MM.1S (cell line): ENCODE measurements at regions not wholly inside any gene's neighbourhood (a gene's known extent, or its start where the extent isn't known, plus 50 kb on each side); places are given as distances from the start of the nearest gene placed in this dataset.
"Not testable (repeated sequence)": the region's sequence is repeated elsewhere in the genome, so short reads cannot be mapped to it uniquely, and the experiment has no call there.

Source experiments
- DNase-seq: peaks from one replicate; pipeline ENCODE4 v3.0.0-alpha.2; 2015
- H2AFZ ChIP-seq: fragments of 300-600 bp; sonication (generic); 2 replicates; pipeline ENCODE4 v1.6.0; 2016; ENCODE audit warnings: antibody characterized with exemption, low read length
- H3F3A ChIP-seq: fragments of 300-600 bp; sonication (generic); 2 replicates; pipeline ENCODE4 v1.6.1; 2016; ENCODE audit warnings: mild to moderate bottlenecking, antibody characterized with exemption, low read length, moderate library complexity, mixed read lengths; ENCODE audit not compliant: insufficient read depth
- H3K27ac ChIP-seq: fragments of 300-600 bp; sonication (generic); 2 replicates; pipeline ENCODE4 v1.5.1; 2016; ENCODE audit warnings: mild to moderate bottlenecking, low read length
- H3K27me3 ChIP-seq: fragments of 300-600 bp; sonication (generic); replicated peaks from 2 replicates; pipeline ENCODE4 v1.6.0; 2016; ENCODE audit warnings: low read length; ENCODE audit not compliant: insufficient read depth
- H3K36me3 ChIP-seq: fragments of 300-600 bp; sonication (generic); replicated peaks from 2 replicates; pipeline ENCODE4 v1.6.1; 2016; ENCODE audit warnings: mild to moderate bottlenecking, low read length, mixed read lengths; ENCODE audit not compliant: insufficient read depth
- H3K4me1 ChIP-seq: fragments of 300-600 bp; sonication (generic); 2 replicates; pipeline ENCODE4 v1.6.1; 2016; ENCODE audit warnings: low read length, mixed read lengths
- H3K4me2 ChIP-seq: fragments of 300-600 bp; sonication (generic); 2 replicates; pipeline ENCODE4 v1.6.0; 2016; ENCODE audit warnings: low read depth, low read length
- H3K4me3 ChIP-seq: fragments of 300-600 bp; sonication (generic); 2 replicates; pipeline ENCODE4 v1.5.1; 2016; ENCODE audit warnings: low read length, mixed read lengths
- H3K79me2 ChIP-seq: fragments of 300-600 bp; sonication (generic); 2 replicates; pipeline ENCODE4 v1.6.1; 2016; ENCODE audit warnings: mixed run types, low read length, mixed read lengths
- H3K9ac ChIP-seq: fragments of 300-600 bp; sonication (generic); 2 replicates; pipeline ENCODE4 v1.6.1; 2016; ENCODE audit warnings: low read length, mixed read lengths
- H3K9me2 ChIP-seq: fragments of 300-600 bp; sonication (generic); replicated peaks from 2 replicates; pipeline ENCODE4 v1.6.1; 2016; ENCODE audit warnings: mild to moderate bottlenecking, low read length, mixed read lengths; ENCODE audit not compliant: insufficient read depth
- H3K9me3 ChIP-seq: fragments of 300-600 bp; sonication (generic); replicated peaks from 2 replicates; pipeline ENCODE4 v1.6.1; 2016; ENCODE audit warnings: mild to moderate bottlenecking, low read length, mixed read lengths; ENCODE audit not compliant: insufficient read depth
- H4K20me1 ChIP-seq: fragments of 300-600 bp; sonication (generic); 2 replicates; pipeline ENCODE4 v1.6.1; 2016; ENCODE audit warnings: mild to moderate bottlenecking, low read length, moderate library complexity, mixed read lengths; ENCODE audit not compliant: insufficient read depth
- CTCF ChIP-seq: fragments of 300-600 bp; sonication (generic); IDR thresholded peaks from 2 replicates; pipeline ENCODE4 v1.5.1; 2016; ENCODE audit warnings: antibody characterized with exemption, low read length, mixed read lengths
- EZH2 ChIP-seq: fragments of 300-600 bp; sonication (generic); optimal IDR thresholded peaks from 2 replicates; pipeline ENCODE3; 2017; ENCODE audit warnings: low read depth, mild to moderate bottlenecking, antibody characterized with exemption, low read length, mixed read lengths
- EZH2phosphoT487 ChIP-seq: fragments of 300-600 bp; sonication (generic); IDR thresholded peaks from 2 replicates; pipeline ENCODE4 v1.6.1; 2018; ENCODE audit warnings: antibody characterized with exemption, low read length

- H3K27me3 ChIP-seq = no peaks in the 10 kb centered on the region
- DNase-seq = no peak
- no peak overlapping the region for H3K4me3 ChIP-seq
- H3K9ac ChIP-seq = no peak overlapping the region
- H2AFZ ChIP-seq = no peak overlapping the region
- H4K20me1 ChIP-seq = no peaks in the 10 kb centered on the region
- H3K27ac ChIP-seq = no peak overlapping the region
- TF ChIP-seq EZH2 (no peak), EZH2phosphoT487 (no peak)
- H3K79me2 ChIP-seq = no peaks in the 10 kb centered on the region
- H3K9me2 ChIP-seq = no peaks in the 10 kb centered on the region
- no peak overlapping the region for H3K4me2 ChIP-seq
- H3F3A ChIP-seq = no peaks in the 10 kb centered on the region
- no peaks in the 10 kb centered on the region for H3K36me3 ChIP-seq
- H3K9me3 ChIP-seq = no peaks in the 10 kb centered on the region
- H3K4me1 ChIP-seq = no peaks in the 10 kb centered on the region
These were observed 190.8 kb upstream of the TMEM196 start for GRCh38 chr7:19964246-19964645.

DNA sequence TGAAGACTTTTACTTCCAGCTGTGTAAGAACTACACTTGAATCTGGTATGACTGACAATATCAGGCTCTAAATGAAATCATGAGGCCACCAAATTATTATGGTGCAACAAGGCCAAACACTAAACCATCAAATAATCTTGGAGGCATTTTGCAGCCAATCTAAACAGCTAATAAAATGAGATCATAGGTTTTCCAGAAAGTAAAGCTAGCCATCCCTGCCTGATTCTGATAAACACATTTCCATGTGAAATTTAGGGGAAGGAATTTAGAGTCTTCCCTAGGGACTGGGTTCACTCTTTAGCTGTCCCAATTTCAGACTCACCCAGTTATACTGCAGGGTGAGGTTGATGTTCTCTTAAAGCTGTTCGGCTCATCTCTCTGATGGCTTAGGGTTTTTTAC, 190.3 kb upstream of the TMEM196 start:
- H3K36me3 ChIP-seq = no peaks in the 10 kb centered on the region
- no peaks in the 10 kb centered on the region for H3K79me2 ChIP-seq
- no peak overlapping the region for H3K4me2 ChIP-seq
- no peaks in the 10 kb centered on the region for H3K9me2 ChIP-seq
- H3K4me1 ChIP-seq = no peaks in the 10 kb centered on the region
- no peak overlapping the region for H3K4me3 ChIP-seq
- H3K9me3 ChIP-seq = no peaks in the 10 kb centered on the region
- no peak overlapping the region for H2AFZ ChIP-seq
- DNase-seq = no peak
- no peak overlapping the region for H3K27ac ChIP-seq
- H3F3A ChIP-seq = no peaks in the 10 kb centered on the region
- no peaks in the 10 kb centered on the region for H3K27me3 ChIP-seq
- TF ChIP-seq EZH2 = no peak
- TF ChIP-seq EZH2phosphoT487 = no peak
- no peak for TF ChIP-seq CTCF
- no peaks in the 10 kb centered on the region for H4K20me1 ChIP-seq
- no peak overlapping the region for H3K9ac ChIP-seq

DNA sequence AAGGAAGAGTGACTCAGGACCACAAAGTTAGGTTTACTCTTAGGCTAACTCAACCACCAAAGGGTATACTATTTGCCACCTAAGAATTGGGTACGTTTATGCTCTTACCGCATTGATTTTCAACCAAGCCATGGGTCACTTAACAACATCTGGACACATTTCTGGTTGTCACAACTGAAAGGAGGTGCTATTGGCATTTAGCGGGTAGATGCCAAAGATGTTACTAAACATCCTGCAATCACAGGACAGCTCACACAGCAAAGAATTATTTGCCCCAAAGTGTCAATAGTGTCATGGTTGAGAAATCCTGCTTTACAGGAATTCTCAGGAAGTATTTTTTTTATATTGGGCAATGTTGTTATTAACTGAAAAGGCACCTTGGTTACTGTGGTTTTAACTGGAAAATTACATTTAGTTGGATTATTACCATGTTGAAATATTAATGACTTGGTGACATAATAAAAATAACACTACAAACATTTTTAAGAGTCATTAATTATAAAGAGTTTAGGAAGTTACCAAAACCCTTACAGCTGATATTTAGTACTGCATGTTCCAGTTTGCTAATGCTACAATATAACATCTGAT, 185.0 kb upstream of the TMEM196 start:
- Histone ChIP-seq H2AFZ (no peak overlapping the region), H3K9me2 (no peaks in the 10 kb centered on the region), H3K4me3 (no peak overlapping the region), H3K27me3 (no peaks in the 10 kb centered on the region), H3K27ac (no peak overlapping the region), H3F3A (no peaks in the 10 kb centered on the region), H3K9ac (no peak overlapping the region), H3K4me1 (no peaks in the 10 kb centered on the region), H4K20me1 (no peaks in the 10 kb centered on the region), H3K4me2 (no peak overlapping the region), H3K79me2 (no peaks in the 10 kb centered on the region), H3K36me3 (no peaks in the 10 kb centered on the region), H3K9me3 (no peaks in the 10 kb centered on the region)
- no peak for TF ChIP-seq EZH2
- TF ChIP-seq EZH2phosphoT487 = no peak
- TF ChIP-seq CTCF = no peak
- no peak for DNase-seq

DNA sequence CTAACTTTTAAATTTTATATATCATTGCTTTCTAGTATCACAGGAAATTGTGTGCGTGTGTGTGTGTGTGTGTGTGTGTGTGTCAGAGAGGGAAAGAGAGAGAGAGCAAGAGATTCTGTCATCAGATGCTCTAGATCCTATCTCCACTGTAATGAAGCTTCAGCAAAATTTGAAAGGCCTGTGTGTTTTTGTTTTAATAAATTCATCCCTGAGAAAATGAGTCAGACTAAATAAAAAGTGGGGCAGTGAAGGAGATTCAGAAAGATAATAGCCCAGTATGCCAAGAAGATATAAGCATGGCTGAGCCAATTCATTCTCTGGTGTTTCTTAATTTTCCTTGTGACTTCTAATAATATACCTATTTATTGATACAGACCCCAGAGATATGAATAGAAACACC, 184.2 kb upstream of the TMEM196 start:
- Histone ChIP-seq H3K27me3 (no peaks in the 10 kb centered on the region), H3K79me2 (no peaks in the 10 kb centered on the region), H3K4me3 (no peak overlapping the region), H3F3A (no peaks in the 10 kb centered on the region), H3K27ac (no peak overlapping the region), H3K9me3 (no peaks in the 10 kb centered on the region), H3K4me2 (no peak overlapping the region), H3K9ac (no peak overlapping the region), H3K4me1 (no peaks in the 10 kb centered on the region), H3K9me2 (no peaks in the 10 kb centered on the region), H3K36me3 (no peaks in the 10 kb centered on the region), H2AFZ (no peak overlapping the region), H4K20me1 (no peaks in the 10 kb centered on the region)
- TF ChIP-seq EZH2phosphoT487 (no peak), CTCF (no peak), EZH2 (no peak)
- no peak for DNase-seq

DNA sequence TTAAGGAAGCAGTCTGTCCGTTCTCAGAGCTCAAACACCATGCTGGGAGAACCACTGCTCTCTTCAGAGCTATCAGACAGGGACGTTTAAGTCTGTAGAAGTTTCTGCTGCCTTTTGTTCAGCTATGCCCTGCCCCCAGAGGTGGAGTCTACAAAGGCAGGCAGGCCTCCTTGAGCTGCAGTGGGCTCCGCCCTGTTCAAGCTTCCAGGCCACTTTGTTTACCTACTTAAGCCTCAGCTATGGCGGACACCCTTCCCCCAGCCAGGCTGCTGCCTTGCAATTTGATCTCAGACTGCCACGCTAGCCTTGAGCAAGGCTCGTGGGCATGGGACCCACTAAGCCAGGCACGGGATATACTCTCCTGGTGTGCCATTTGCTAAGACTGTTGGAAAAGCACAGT, 180.7 kb upstream of the TMEM196 start:
- H4K20me1 ChIP-seq, DNase-seq, H3F3A ChIP-seq, H3K9me3 ChIP-seq, H3K36me3 ChIP-seq, H3K9me2 ChIP-seq, H3K27ac ChIP-seq, H3K4me3 ChIP-seq, H3K9ac ChIP-seq, H3K4me1 ChIP-seq, H3K27me3 ChIP-seq, H2AFZ ChIP-seq, H3K79me2 ChIP-seq, H3K4me2 ChIP-seq: not testable (repeated sequence)
